ENCODE measurements at regions not wholly inside any gene's neighbourhood (a gene's known extent, or its start where the extent isn't known, plus 50 kb on each side); places are given as distances from the start of the nearest gene placed in this dataset.

GRCh38 chr3:80051602-80051962 lies 283.8 kb upstream of the ROBO1 start:
- no peak for DNase-seq (ENCODE audit: low spot score)
- TF ChIP-seq CTCF (IDR thresholded peaks at IDR 0.05; ENCODE audit: extremely low read depth, missing control alignments), result no peak

- TF ChIP-seq CTCF (IDR thresholded peaks at IDR 0.05; ENCODE audit: extremely low read depth, missing control alignments), result no peak
Measured at GRCh38 chr3:80050826-80051601, 283.2 kb upstream of the ROBO1 start.

GRCh38 chr3:80043226-80043625 lies 275.4 kb upstream of the ROBO1 start:
- TF ChIP-seq CTCF (IDR thresholded peaks at IDR 0.05; ENCODE audit: extremely low read depth, missing control alignments), result no peak
- no peak for DNase-seq (ENCODE audit: low spot score)

More at GRCh38 chr3:80050826-80051601, 283.2 kb upstream of the ROBO1 start:
- DNase-seq (ENCODE audit: low spot score), result no peak

- no peak for TF ChIP-seq CTCF (IDR thresholded peaks at IDR 0.05; ENCODE audit: extremely low read depth, missing control alignments)
Measured at GRCh38 chr3:80040067-80040466, 272.3 kb upstream of the ROBO1 start.

GRCh38 chr3:80036176-80036575 lies 268.4 kb upstream of the ROBO1 start:
- DNase-seq (ENCODE audit: low spot score), result no peak

More at GRCh38 chr3:80040067-80040466, 272.3 kb upstream of the ROBO1 start:
- DNase-seq (ENCODE audit: low spot score), result no peak

GRCh38 chr3:80035021-80035420 lies 267.2 kb upstream of the ROBO1 start:
- no peak for TF ChIP-seq CTCF (IDR thresholded peaks at IDR 0.05; ENCODE audit: extremely low read depth, missing control alignments)
- no peak for DNase-seq (ENCODE audit: low spot score)

More at GRCh38 chr3:80036176-80036575, 268.4 kb upstream of the ROBO1 start:
- TF ChIP-seq CTCF (IDR thresholded peaks at IDR 0.05; ENCODE audit: extremely low read depth, missing control alignments), result no peak

GRCh38 chr3:80023010-80023409 lies 255.2 kb upstream of the ROBO1 start:
- DNase-seq (ENCODE audit: low spot score), result no peak
- TF ChIP-seq CTCF (IDR thresholded peaks at IDR 0.05; ENCODE audit: extremely low read depth, missing control alignments), result no peak

Data from GM20000 (cell line).